ENCODE measurements at regions not wholly inside any gene's neighbourhood (a gene's known extent, or its start where the extent isn't known, plus 50 kb on each side); places are given as distances from the start of the nearest gene placed in this dataset.

DNA sequence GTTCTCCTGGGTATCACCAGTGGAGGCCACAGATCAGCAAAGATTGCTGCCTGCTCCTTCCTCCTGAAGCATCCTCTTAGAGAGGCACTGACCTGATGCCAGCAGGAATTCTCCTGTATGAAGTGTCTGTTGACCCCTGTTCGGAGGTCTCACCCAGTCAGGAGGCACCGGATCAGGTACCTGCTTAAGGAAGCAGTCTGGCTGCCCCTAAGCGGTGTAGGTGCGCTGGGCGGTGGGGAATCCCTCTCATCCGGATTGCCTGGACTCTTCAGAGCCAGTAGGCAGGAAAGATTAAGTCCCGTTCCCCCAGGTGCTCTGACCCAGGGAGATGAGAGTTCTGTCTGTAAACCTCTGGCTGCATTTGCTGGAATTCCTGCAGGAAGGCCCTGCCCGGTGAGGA, 455.2 kb downstream of the CCDC91 start:
- Mint-ChIP-seq H3K36me3 (no peaks in the 10 kb centered on the region), H3K27me3 (no peaks in the 10 kb centered on the region), H3K9me3 (no peaks in the 10 kb centered on the region), H3K4me1 (no peaks in the 10 kb centered on the region), H3K27ac (no peak overlapping the region), H3K4me3 (no peak overlapping the region)

DNA sequence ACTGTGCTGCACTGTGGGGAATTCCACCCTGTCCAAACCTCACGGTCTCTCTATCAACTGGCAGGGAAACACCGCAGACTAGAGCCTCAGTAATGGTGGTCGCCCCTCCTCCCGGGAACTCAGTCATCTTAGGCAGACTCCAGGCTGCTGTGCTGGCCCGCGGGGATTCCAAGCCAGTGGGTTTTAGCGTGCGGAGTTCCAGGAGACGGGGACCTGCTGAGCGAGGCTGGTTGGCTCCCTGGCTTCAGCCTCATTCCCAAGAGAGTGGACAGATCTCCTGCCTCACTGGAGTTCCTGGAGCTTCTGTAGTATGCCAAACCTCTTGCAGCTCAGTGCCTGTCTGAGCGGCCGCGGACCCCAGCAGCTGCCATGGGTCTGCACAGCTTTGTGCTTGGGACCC, 455.6 kb downstream of the CCDC91 start:
- Mint-ChIP-seq H3K27ac (no peak overlapping the region), H3K4me3 (no peak overlapping the region)

DNA sequence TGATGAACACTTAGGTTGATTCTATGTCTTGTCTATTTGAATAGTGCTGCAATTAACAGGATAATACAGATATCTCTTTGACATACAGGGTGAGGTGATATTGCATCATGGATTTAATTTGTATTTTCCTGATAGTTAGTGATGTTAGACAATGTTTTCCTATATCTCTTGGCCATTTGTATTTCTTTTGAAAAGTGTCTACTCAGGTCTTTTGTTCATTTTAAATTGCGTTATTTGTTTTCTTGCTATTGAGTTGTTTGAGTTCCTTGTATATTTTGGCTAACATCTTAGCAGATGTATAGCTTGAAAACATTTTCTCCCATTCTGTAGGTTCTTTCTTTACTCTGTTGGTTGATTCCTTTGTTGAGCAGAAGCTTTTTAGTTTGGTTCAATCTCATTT, 460.6 kb downstream of the CCDC91 start:
- Mint-ChIP-seq H3K4me3 (no peak overlapping the region), H3K27ac (no peak overlapping the region), H3K4me1 (no peaks in the 10 kb centered on the region), H3K36me3 (no peaks in the 10 kb centered on the region), H3K27me3 (peaks cover 2% of the 10 kb centered on the region), H3K9me3 (peaks cover 17% of the 10 kb centered on the region)

More for the DNA sequence above, 455.6 kb downstream of the CCDC91 start:
- H3K9me3 Mint-ChIP-seq = no peaks in the 10 kb centered on the region
- no peaks in the 10 kb centered on the region for H3K36me3 Mint-ChIP-seq
- no peaks in the 10 kb centered on the region for H3K27me3 Mint-ChIP-seq
- H3K4me1 Mint-ChIP-seq = no peaks in the 10 kb centered on the region

DNA sequence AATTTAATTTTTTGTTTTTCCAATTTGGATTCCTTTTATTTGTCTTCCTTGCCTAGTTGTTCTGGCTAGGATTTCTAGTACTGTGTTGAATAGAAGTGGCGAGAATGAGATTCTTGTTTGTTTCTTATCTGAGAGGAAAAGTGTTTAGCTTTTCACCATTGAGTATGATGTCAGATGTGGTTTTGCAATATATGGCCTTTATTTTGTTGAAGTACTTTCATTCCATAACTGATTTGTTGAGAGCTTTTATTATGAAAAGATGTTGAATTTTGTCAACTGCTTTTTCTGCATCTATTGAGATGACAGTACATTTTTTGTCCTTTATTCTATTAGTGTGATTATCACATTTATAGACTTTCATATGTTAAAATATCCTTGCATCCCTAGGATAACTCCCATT, 462.0 kb downstream of the CCDC91 start:
- peaks cover 2% of the 10 kb centered on the region for H3K27me3 Mint-ChIP-seq
- H3K27ac Mint-ChIP-seq = no peak overlapping the region
- no peaks in the 10 kb centered on the region for H3K4me1 Mint-ChIP-seq
- H3K4me3 Mint-ChIP-seq = no peak overlapping the region
- peaks cover 17% of the 10 kb centered on the region for H3K9me3 Mint-ChIP-seq
- no peaks in the 10 kb centered on the region for H3K36me3 Mint-ChIP-seq

DNA sequence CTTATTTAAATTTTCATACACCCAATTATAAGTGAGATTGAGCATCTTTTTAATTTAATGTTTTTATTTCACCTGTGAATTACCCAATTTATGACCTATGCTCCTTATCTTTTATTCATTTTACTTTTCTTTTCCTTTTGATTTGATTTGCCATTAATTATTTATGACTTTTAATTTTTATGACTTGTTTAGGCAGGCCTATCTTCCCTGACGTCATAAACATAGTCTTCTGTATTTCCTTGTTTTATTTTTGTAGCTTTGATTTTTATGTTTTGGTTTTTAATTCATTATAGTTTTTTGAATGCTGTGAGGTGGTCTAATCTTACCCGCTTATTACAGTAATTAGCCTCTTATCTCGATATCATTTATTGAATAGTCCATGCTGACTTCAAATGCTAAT, 467.1 kb upstream of the FAR2 start:
- Mint-ChIP-seq H3K4me3 (no peak overlapping the region), H3K4me1 (no peaks in the 10 kb centered on the region), H3K27me3 (no peaks in the 10 kb centered on the region), H3K36me3 (no peaks in the 10 kb centered on the region), H3K27ac (no peak overlapping the region), H3K9me3 (peaks cover 4% of the 10 kb centered on the region)

DNA sequence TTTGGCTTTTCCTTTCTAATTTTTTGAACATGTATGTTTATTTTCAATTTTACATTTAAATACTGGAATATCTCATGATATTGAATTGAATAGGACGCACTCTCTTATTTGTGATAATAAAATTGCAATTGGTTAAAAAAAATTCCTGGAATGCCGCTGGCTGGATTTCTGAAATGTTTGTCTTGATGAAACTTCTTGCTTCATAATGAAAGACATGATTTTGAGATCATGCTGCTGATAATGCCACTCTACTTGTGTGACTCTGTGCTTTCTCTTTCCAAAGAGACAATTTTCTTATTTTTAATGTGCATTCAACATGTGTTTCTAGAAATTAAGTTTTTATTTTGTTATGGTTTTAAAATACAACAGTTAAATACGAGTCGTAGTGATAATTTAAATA, 465.7 kb upstream of the FAR2 start:
- H3K4me1 Mint-ChIP-seq = no peaks in the 10 kb centered on the region
- no peaks in the 10 kb centered on the region for H3K36me3 Mint-ChIP-seq
- no peaks in the 10 kb centered on the region for H3K9me3 Mint-ChIP-seq
- H3K27ac Mint-ChIP-seq = no peak overlapping the region
- no peaks in the 10 kb centered on the region for H3K27me3 Mint-ChIP-seq
- H3K4me3 Mint-ChIP-seq = no peak overlapping the region

DNA sequence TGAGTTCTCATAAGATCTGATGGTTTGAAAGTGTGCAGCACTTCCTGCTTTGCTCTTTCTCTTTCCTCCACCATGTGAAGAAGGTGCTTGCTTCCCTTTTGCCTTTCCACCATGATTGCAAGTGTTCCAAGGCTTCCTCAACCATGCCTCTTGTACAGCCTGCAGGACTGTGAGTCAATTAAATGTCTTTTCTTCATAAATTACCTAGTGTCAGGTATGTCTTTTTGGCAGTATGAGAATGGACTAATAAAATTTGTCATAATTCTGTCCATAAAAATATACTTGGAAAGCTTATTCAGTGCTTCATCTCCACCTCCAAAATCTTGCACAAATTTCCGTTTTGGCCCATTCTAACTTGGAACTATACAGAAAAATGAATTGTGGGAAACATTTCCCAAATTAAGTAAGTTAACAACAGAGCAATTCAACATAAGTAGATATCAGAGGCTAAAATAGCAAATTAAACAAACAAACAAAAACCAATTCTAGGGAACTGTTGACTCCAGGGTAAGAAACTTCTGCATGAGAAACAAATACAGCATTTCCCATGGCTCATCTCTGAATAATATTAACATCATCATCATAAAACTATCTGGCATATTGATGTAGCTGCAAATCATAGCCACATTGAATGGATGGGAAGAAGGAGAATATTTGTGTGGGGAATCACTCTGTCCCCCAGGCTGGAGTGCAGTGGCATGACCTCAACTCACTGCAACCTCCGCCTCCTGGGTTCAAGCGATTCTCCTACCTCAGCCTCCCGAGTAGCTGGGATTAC, 459.5 kb upstream of the FAR2 start:
- H3K4me3 Mint-ChIP-seq = no peak overlapping the region
- no peaks in the 10 kb centered on the region for H3K9me3 Mint-ChIP-seq
- no peak overlapping the region for H3K27ac Mint-ChIP-seq
- H3K36me3 Mint-ChIP-seq = no peaks in the 10 kb centered on the region
- H3K27me3 Mint-ChIP-seq = no peaks in the 10 kb centered on the region
- no peaks in the 10 kb centered on the region for H3K4me1 Mint-ChIP-seq

DNA sequence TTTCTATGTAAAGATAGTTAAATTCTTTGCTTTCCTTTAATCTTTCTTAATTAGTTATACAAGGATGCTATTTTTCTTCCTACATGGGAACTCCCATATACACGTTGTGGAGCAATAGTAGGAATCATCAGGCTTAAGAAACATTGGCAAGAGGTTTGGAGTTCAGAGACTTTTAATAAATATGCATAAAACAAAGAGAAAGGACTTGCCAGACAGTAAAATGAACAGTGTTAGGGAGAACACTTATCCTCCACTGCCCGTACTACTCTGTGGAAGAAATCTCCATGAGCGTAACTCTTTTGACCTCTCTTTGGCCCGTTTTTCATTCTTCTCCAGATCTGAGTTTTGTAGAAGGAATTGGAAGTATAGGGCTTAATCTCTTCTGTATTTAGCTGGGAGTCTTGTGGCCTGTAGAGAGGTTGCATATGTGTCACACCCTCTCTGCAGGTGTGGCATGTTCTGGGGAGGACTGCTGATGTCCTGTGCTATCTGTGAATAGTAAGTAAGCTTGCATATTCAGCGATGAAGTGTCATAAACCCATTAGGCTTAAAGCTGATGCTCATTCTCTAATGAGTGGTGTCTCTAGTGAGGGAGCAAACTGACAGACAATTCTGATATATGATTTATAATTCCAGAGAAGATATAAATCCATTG, 455.4 kb upstream of the FAR2 start:
- Mint-ChIP-seq H3K4me1 (no peaks in the 10 kb centered on the region), H3K27me3 (no peaks in the 10 kb centered on the region), H3K4me3 (no peak overlapping the region), H3K9me3 (peaks cover 5% of the 10 kb centered on the region), H3K36me3 (no peaks in the 10 kb centered on the region), H3K27ac (no peak overlapping the region)

DNA sequence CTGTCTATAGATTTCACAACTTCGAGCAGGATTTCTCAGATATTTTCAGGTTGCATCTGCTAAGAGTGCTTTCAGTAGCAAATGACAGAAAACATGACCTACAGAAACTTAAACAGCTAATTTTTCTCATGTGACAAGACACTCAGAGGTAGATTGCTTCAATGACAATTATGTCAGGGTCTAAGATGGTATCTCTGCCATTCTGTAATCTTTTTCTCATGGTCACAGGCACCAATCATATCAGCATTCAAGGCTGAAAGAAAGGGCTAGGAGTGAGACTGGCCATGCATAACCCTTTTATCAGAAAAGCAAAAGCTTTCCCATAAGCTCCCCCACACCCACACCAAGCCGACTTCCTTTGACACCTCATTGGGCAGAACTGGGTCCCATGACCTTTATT, 450.5 kb upstream of the FAR2 start:
- H3K9me3 Mint-ChIP-seq = peaks cover 5% of the 10 kb centered on the region
- no peaks in the 10 kb centered on the region for H3K36me3 Mint-ChIP-seq
- no peak overlapping the region for H3K4me3 Mint-ChIP-seq
- H3K4me1 Mint-ChIP-seq = no peaks in the 10 kb centered on the region
- H3K27me3 Mint-ChIP-seq = no peaks in the 10 kb centered on the region
- no peak overlapping the region for H3K27ac Mint-ChIP-seq

DNA sequence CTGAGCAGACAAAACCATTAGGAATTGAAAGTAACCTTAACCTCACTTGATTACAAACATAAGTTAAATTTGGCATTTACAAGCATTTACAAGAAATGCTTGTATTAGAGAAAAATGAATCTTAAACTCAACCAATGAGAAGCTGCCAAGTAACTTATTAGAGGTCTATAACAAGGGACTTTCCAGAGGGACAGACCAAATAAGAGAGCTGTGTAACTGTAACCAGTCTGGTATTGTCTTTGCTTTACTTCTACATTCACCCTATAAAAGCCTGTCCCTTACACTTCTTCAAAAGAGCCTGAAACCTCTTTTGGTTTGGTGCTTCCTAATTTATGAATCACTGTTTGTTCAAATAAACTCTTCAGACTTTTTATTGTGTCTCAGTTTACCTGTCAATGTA, 450.0 kb upstream of the FAR2 start:
- peaks cover 5% of the 10 kb centered on the region for H3K9me3 Mint-ChIP-seq
- no peaks in the 10 kb centered on the region for H3K36me3 Mint-ChIP-seq
- H3K4me3 Mint-ChIP-seq = no peak overlapping the region
- no peak overlapping the region for H3K27ac Mint-ChIP-seq
- no peaks in the 10 kb centered on the region for H3K4me1 Mint-ChIP-seq
- no peaks in the 10 kb centered on the region for H3K27me3 Mint-ChIP-seq

DNA sequence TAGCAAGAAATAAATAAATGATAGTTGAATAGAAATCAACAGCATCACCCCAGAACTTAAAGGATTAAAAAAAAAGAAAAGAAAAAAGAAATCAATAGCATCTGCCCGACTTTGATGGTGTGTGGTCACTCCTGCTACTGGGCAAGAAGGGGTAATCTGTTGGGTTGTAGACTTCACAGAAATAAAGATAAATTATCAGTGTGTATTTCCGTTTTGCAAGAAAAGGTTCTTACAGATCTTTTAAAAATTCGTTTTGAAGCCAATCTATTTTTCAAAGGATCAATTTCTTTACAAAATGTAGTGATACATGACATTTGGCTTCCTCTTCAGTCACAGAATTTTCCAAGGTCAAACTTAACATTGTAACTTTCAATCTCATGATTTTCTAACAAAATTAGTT, 448.9 kb upstream of the FAR2 start:
- H3K36me3 Mint-ChIP-seq = no peaks in the 10 kb centered on the region
- H3K9me3 Mint-ChIP-seq = peaks cover 5% of the 10 kb centered on the region
- no peak overlapping the region for H3K4me3 Mint-ChIP-seq
- H3K4me1 Mint-ChIP-seq = no peaks in the 10 kb centered on the region
- no peaks in the 10 kb centered on the region for H3K27me3 Mint-ChIP-seq
- H3K27ac Mint-ChIP-seq = no peak overlapping the region

DNA sequence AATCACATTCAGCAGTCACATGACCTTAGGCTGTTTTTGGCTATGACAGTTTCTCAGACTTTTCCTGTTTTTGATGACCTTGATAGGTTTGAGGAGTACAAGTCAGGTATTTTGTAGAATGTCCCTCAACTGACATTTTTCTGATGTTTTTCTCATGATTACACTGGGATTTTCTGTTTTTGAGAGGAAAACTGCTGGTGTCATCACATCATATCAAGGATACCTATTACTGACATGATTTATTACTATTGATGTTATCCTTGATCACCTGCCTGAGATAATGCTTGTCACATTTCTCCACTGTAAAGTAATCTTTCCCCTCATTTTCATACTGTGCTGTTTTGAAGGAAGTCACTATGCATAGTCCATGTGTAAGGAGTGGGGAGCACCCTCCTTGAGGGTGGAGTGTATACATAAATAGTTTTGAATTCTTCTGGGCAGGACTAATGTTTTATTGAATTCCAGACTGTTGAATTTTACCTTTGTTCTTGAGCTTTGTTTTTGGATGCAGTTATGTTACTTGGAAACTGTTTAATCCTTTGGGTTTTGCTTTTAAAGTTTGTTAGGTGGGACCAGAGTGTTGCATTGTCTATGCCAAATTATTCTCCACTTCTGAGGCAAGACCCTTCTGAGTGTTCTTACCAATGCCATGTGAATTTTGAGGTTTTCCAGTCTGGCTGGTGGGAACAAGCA, 444.5 kb upstream of the FAR2 start:
- no peak overlapping the region for H3K4me3 Mint-ChIP-seq
- no peak overlapping the region for H3K27ac Mint-ChIP-seq
- no peaks in the 10 kb centered on the region for H3K36me3 Mint-ChIP-seq

DNA sequence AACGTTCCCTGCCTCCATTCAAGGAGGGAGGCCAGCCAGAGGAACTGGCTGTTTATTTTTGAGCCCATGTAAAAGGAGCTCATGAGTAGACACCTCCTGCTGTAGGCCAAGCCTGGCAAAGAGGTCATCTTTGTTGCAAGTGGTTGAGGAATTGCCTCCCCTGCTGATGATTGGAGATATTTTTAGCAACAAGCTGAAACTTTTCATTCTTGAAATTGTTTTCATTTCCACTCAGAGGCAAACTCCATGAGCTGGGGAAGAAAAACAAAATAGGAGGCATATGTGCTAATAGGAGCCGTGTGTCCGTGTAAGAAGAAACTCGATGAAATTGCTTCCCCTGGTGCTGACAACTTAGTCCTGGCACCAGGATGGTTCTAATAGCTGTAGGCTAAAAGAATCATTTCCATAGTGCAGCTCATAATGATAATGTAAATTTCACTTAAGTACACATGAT, 440.1 kb upstream of the FAR2 start:
- Mint-ChIP-seq H3K27ac (no peak overlapping the region), H3K9me3 (peaks cover 17% of the 10 kb centered on the region), H3K4me1 (no peaks in the 10 kb centered on the region), H3K27me3 (peaks cover 2% of the 10 kb centered on the region), H3K36me3 (no peaks in the 10 kb centered on the region), H3K4me3 (no peak overlapping the region)

More for the DNA sequence above, 444.5 kb upstream of the FAR2 start:
- no peaks in the 10 kb centered on the region for H3K27me3 Mint-ChIP-seq
- H3K4me1 Mint-ChIP-seq = no peaks in the 10 kb centered on the region
- H3K9me3 Mint-ChIP-seq = peaks cover 12% of the 10 kb centered on the region

DNA sequence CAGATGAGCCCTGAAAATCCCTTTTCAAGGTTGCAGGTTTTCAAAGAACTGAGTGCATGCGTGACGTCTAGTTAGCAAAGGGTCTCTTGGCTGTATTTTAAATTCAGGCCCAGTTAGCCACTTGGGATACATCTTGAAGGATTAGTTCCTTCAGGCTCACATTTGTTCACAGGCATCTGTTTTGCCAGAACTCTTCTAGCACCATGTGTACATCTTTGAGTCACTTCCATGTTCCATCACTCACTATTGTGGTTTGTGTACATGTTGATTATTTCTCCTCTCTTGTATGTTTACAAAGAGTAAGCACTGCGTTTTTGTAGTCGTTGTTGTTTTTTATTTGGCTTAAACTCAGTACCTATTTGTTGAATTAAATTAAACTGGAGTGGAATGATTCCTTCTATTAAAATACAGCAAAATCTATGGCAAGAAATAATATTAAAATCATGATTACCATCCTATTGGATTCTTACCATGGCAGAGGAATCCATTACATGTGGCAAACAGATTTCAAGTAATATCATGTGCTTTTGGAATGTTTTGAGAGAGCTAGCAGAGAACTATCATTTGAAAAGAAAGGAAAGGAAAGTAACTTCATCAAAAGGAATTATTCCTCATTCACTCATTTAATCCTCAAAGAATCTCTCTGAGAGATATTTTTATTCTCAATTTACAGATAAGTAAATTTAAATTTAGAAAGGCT, 438.9 kb upstream of the FAR2 start:
- Mint-ChIP-seq H3K4me3 (no peak overlapping the region), H3K27me3 (peaks cover 2% of the 10 kb centered on the region), H3K4me1 (no peaks in the 10 kb centered on the region), H3K9me3 (peaks cover 23% of the 10 kb centered on the region), H3K36me3 (no peaks in the 10 kb centered on the region), H3K27ac (no peak overlapping the region)

DNA sequence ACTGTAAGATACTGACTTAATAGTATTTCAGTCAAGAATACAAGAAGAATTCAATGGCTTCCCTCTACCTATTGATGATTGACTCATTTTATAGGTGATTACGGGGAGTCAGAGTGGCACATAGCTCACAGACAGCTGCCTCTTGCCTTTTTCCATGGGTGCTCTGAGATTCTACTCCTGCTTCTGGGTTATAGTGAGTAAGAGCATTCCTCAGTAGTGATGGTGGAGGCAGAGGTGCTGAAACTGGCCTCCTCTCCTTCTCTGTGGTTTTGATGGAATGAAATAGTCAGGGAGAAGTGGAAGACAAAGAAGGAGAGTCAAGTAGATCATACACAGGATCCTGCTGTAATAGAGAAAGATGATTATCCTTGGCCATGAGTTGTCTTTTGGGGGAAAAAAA, 438.2 kb upstream of the FAR2 start:
- no peaks in the 10 kb centered on the region for H3K36me3 Mint-ChIP-seq
- H3K9me3 Mint-ChIP-seq = peaks cover 17% of the 10 kb centered on the region
- peaks cover 2% of the 10 kb centered on the region for H3K27me3 Mint-ChIP-seq
- no peaks in the 10 kb centered on the region for H3K4me1 Mint-ChIP-seq
- H3K27ac Mint-ChIP-seq = no peak overlapping the region
- no peak overlapping the region for H3K4me3 Mint-ChIP-seq

DNA sequence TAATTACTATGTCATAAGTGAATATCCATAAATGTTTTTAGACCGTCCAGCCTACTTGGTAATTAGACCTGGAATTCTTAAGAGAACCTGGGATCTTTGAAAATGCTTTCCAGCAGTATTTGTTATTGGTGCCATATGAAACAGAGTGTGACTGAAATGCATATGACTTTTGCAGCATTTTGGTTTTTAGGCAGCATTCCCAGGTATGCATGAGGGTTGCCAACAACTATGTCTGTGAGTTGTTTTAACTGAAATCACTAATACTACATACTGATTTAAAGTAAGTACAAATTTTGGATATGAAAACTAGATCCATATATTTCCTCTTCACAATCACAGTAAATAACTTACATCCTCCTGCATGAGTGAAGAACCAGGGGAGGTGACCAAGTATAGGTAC, 437.7 kb upstream of the FAR2 start:
- H3K4me1 Mint-ChIP-seq = no peaks in the 10 kb centered on the region
- H3K27ac Mint-ChIP-seq = no peak overlapping the region
- H3K4me3 Mint-ChIP-seq = no peak overlapping the region
- peaks cover 2% of the 10 kb centered on the region for H3K27me3 Mint-ChIP-seq
- no peaks in the 10 kb centered on the region for H3K36me3 Mint-ChIP-seq
- peaks cover 11% of the 10 kb centered on the region for H3K9me3 Mint-ChIP-seq

Data from activated naive CD4-positive, alpha-beta T cell treated with anti-CD3 and anti-CD28 coated beads, Interleukin-2, amount 50 U/mL, for 24 hours (primary cell).